HCT116 (cell line): ENCODE measurements at regions not wholly inside any gene's neighbourhood (a gene's known extent, or its start where the extent isn't known, plus 50 kb on each side); places are given as distances from the start of the nearest gene placed in this dataset.

Source experiments
- ATAC-seq: fragments of 200-7000 bp; cut with Tn5 transposase; 2 replicates; pipeline ENCODE4 v1.9.1; 2020; ENCODE audit warnings: mild to moderate bottlenecking, moderate library complexity
- BruUV-seq: library from RNA; stranded (reverse); fragments of 400-500 nt; replicated peaks from 2 replicates; lab custom pipeline; 2021; lab: Mats Ljungman, UMichigan
- CTCF ChIA-PET: fragments of 300-600 bp; sonication (Branson Sonifier 250); formaldehyde crosslinking; loops from one replicate; lab custom pipeline; 2021; ENCODE audit warnings: antibody characterized with exemption; lab: Charles Lee
- POLR2A ChIA-PET: fragments of 300-600, 350-600 bp; sonication (Branson Sonifier 250); formaldehyde crosslinking; loops from one replicate; lab custom pipeline; 2021; ENCODE audit warnings: antibody characterized with exemption; lab: Charles Lee
- RAD21 ChIA-PET, 2 experiments: fragments of 300-600 bp; sonication (Branson Sonifier 250); formaldehyde crosslinking; loops; one replicate each; lab custom pipeline; 2023; ENCODE audit warnings: low total read pairs in 2 of 2; ENCODE audit not compliant: uncharacterized antibody in 2 of 2, unreplicated experiment in 2 of 2, low non-redundant PET in 1 of 2; lab: Charles Lee
- DNase-seq: peaks from one replicate; pipeline ENCODE4 v3.0.0-alpha.2; 2010; ENCODE audit warnings: low read depth, low spot score
- H2AFZ ChIP-seq: fragments of 200-600 bp; shearing (Covaris generic), sonication (generic); 2 replicates; pipeline ENCODE4 v1.6.1; 2017; ENCODE audit warnings: low read depth, mixed run types, mixed read lengths, antibody characterized with exemption, low read length; ENCODE audit not compliant: poor library complexity, severe bottlenecking
- H3K27ac ChIP-seq: 2 replicates; pipeline ENCODE4 v1.5.1; 2012; ENCODE audit warnings: low read depth, low read length
- H3K27me3 ChIP-seq: fragments of 200-600 bp; sonication (generic); 2 replicates; pipeline ENCODE4 v1.6.1; 2016; ENCODE audit warnings: mixed run types, low read length, mixed read lengths; ENCODE audit not compliant: insufficient read depth
- H3K36me3 ChIP-seq, 2 experiments: fragments of 200-500 bp in 1 of 2; fragments of 200-600 bp in 1 of 2; sonication (Bioruptor generic) in 1 of 2; sonication (generic) in 1 of 2; 2 replicates each; pipeline versions ENCODE4 v1.5.1 to v1.6.1; 2014 to 2016; ENCODE audit warnings: low read length in 2 of 2, inconsistent platforms in 1 of 2, mixed read lengths in 1 of 2, mixed run types in 1 of 2; ENCODE audit not compliant: insufficient read depth in 2 of 2, control insufficient read depth in 1 of 2
- H3K4me1 ChIP-seq, 2 experiments: fragments of 200-600 bp in 1 of 2; sonication (generic) in 1 of 2; 2 replicates each; pipeline versions ENCODE4 v1.5.1 to v1.6.1; 2012 to 2017; ENCODE audit warnings: low read length in 2 of 2, inconsistent platforms in 1 of 2, mild to moderate bottlenecking in 1 of 2, mixed read lengths in 1 of 2, mixed run types in 1 of 2, moderate library complexity in 1 of 2; ENCODE audit not compliant: insufficient read depth in 2 of 2, control insufficient read depth in 1 of 2
- H3K4me2 ChIP-seq: fragments of 200-600 bp; sonication (generic); 2 replicates; pipeline ENCODE4 v1.6.1; 2017; ENCODE audit warnings: mixed run types, low read length, mixed read lengths
- H3K4me3 ChIP-seq, 2 experiments: fragments of 200-600 bp in 1 of 2; sonication (generic) in 1 of 2; replicated peaks in 1 of 2; 2 replicates each; pipeline ENCODE4 v1.5.1; 2011 to 2016; ENCODE audit warnings: low read length in 2 of 2, control low read depth in 1 of 2, low read depth in 1 of 2, mild to moderate bottlenecking in 1 of 2, mixed read lengths in 1 of 2, mixed run types in 1 of 2
- H3K79me2 ChIP-seq: fragments of 200-600 bp; sonication (generic); 2 replicates; pipeline ENCODE4 v1.6.1; 2017; ENCODE audit warnings: mild to moderate bottlenecking, mixed run types, low read length, moderate library complexity, mixed read lengths; ENCODE audit not compliant: insufficient read depth
- H3K9ac ChIP-seq: fragments of 200-600 bp; sonication (generic); 2 replicates; pipeline ENCODE4 v1.6.1; 2016; ENCODE audit warnings: low read length, mixed read lengths
- H3K9me2 ChIP-seq: fragments of 200-600 bp; sonication (generic), shearing (Covaris generic); 2 replicates; pipeline ENCODE4 v1.6.1; 2017; ENCODE audit warnings: mixed run types, mild to moderate bottlenecking, moderate library complexity; ENCODE audit not compliant: insufficient read depth
- H3K9me3 ChIP-seq, 2 experiments: fragments of 200-500 bp in 1 of 2; fragments of 200-600 bp in 1 of 2; sonication (Bioruptor generic) in 1 of 2; sonication (generic) in 1 of 2; 2 replicates each; pipeline ENCODE4 v1.6.1; 2014 to 2017; ENCODE audit warnings: low read length in 2 of 2, mixed read lengths in 2 of 2, inconsistent platforms in 1 of 2, low read depth in 1 of 2, mild to moderate bottlenecking in 1 of 2, mixed run types in 1 of 2, moderate library complexity in 1 of 2; ENCODE audit not compliant: control insufficient read depth in 1 of 2, insufficient read depth in 1 of 2
- H4K20me1 ChIP-seq: fragments of 200-600 bp; sonication (generic), shearing (Covaris generic); 2 replicates; pipeline ENCODE4 v1.6.1; 2017; ENCODE audit warnings: mixed run types, mild to moderate bottlenecking, moderate library complexity; ENCODE audit not compliant: insufficient read depth
- ATF3 ChIP-seq: IDR thresholded peaks from 2 replicates; pipeline ENCODE4 v1.6.1; 2012
- CBX3 ChIP-seq: IDR thresholded peaks from 2 replicates; pipeline ENCODE4 v1.6.1; 2012; ENCODE audit warnings: low read depth
- EGR1 ChIP-seq: IDR thresholded peaks from 2 replicates; pipeline ENCODE4 v1.6.1; 2012; ENCODE audit warnings: low read depth
- MAX ChIP-seq: IDR thresholded peaks from 2 replicates; pipeline ENCODE4 v1.6.1; 2012
- POLR2AphosphoS5 ChIP-seq: IDR thresholded peaks from 2 replicates; pipeline ENCODE4 v1.6.1; 2011; ENCODE audit warnings: mild to moderate bottlenecking, low read depth, low read length, moderate library complexity
- SP1 ChIP-seq: IDR thresholded peaks from 2 replicates; pipeline ENCODE4 v1.6.1; 2012; ENCODE audit warnings: low read depth
- SRF ChIP-seq: IDR thresholded peaks from 2 replicates; pipeline ENCODE4 v1.6.1; 2012; ENCODE audit warnings: low read depth
- intact Hi-C: fragments of 100-400 bp; cut with micrococcal nuclease; formaldehyde crosslinking; loops from 2 replicates; pipeline ENCODE4 v1.10.0; 2022
- TF ChIP-seq, protein P1 (sequence below): IDR thresholded peaks from 2 replicates; pipeline ENCODE4 v1.6.1; 2011; ENCODE audit warnings: mild to moderate bottlenecking, low read length, moderate library complexity; ENCODE audit not compliant: insufficient replicate concordance; ENCODE audit errors: extremely low read depth
- TF ChIP-seq, protein P2 (sequence below), 3 experiments: fragments of 200-600 bp in 1 of 3; sonication (generic) in 1 of 3; IDR thresholded peaks in 2 of 3; conservative IDR thresholded peaks in 1 of 3; 2 replicates each; pipeline ENCODE4 v1.5.1; 2012 to 2017; ENCODE audit warnings: low read depth in 2 of 3, low read length in 2 of 3, antibody characterized with exemption in 1 of 3, borderline replicate concordance in 1 of 3, control low read depth in 1 of 3, mild to moderate bottlenecking in 1 of 3, mixed read lengths in 1 of 3, mixed run types in 1 of 3, moderate library complexity in 1 of 3; ENCODE audit not compliant: insufficient read depth in 1 of 3

GRCh38 chr4:28744066-28744465, 1883.4 kb downstream of the STIM2 start:
- ChIA-PET POLR2A (no interaction called here), CTCF (no interaction called here), RAD21 (no interaction called here)
- Histone ChIP-seq H3K4me2 (no peak overlapping the region), H3K79me2 (no peaks in the 10 kb centered on the region), H3K9me2 (no peaks in the 10 kb centered on the region), H3K9ac (no peak overlapping the region), H3K9me3 (no peaks in the 10 kb centered on the region), H3K4me1 (no peaks in the 10 kb centered on the region), H3K36me3 (no peaks in the 10 kb centered on the region), H2AFZ (no peak overlapping the region), H3K27ac (no peak overlapping the region), H4K20me1 (no peaks in the 10 kb centered on the region), H3K4me3 (no peak overlapping the region), H3K27me3 (no peaks in the 10 kb centered on the region)
- no TSS peak for BruUV-seq
- DNase-seq (no peak), ATAC-seq (no peak)
- intact Hi-C loops = no loop called here
- no peak for TF ChIP-seq ATF3
- no peak for TF ChIP-seq SRF
- no peak for TF ChIP-seq MAX
- no peak for TF ChIP-seq EGR1
- no peak for TF ChIP-seq CBX3
- TF ChIP-seq, protein P1, sequence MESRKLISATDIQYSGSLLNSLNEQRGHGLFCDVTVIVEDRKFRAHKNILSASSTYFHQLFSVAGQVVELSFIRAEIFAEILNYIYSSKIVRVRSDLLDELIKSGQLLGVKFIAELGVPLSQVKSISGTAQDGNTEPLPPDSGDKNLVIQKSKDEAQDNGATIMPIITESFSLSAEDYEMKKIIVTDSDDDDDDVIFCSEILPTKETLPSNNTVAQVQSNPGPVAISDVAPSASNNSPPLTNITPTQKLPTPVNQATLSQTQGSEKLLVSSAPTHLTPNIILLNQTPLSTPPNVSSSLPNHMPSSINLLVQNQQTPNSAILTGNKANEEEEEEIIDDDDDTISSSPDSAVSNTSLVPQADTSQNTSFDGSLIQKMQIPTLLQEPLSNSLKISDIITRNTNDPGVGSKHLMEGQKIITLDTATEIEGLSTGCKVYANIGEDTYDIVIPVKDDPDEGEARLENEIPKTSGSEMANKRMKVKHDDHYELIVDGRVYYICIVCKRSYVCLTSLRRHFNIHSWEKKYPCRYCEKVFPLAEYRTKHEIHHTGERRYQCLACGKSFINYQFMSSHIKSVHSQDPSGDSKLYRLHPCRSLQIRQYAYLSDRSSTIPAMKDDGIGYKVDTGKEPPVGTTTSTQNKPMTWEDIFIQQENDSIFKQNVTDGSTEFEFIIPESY = no peak
- no peak for TF ChIP-seq POLR2AphosphoS5
- TF ChIP-seq SP1 = no peak
- TF ChIP-seq, protein P2, sequence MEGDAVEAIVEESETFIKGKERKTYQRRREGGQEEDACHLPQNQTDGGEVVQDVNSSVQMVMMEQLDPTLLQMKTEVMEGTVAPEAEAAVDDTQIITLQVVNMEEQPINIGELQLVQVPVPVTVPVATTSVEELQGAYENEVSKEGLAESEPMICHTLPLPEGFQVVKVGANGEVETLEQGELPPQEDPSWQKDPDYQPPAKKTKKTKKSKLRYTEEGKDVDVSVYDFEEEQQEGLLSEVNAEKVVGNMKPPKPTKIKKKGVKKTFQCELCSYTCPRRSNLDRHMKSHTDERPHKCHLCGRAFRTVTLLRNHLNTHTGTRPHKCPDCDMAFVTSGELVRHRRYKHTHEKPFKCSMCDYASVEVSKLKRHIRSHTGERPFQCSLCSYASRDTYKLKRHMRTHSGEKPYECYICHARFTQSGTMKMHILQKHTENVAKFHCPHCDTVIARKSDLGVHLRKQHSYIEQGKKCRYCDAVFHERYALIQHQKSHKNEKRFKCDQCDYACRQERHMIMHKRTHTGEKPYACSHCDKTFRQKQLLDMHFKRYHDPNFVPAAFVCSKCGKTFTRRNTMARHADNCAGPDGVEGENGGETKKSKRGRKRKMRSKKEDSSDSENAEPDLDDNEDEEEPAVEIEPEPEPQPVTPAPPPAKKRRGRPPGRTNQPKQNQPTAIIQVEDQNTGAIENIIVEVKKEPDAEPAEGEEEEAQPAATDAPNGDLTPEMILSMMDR (IDR thresholded peaks at IDR 0.05 in 2 of 3, conservative IDR thresholded peaks at IDR 0.05 in 1 of 3; ENCODE audit: borderline replicate concordance in 1 of 3, insufficient read depth in 1 of 3, low read depth in 2 of 3, low read length in 2 of 3) = no peak
